HepG2 (cell line): ENCODE measurements at regions not wholly inside any gene's neighbourhood (a gene's known extent, or its start where the extent isn't known, plus 50 kb on each side); places are given as distances from the start of the nearest gene placed in this dataset.

Source experiments
- ATAC-seq: fragments of 200-7000 bp; cut with Tn5 transposase; 3 replicates; pipeline ENCODE4 v1.9.1; 2020; ENCODE audit warnings: mild to moderate bottlenecking, moderate library complexity
- BruUV-seq: library from RNA; stranded (reverse); fragments of 400-500 nt; replicated peaks from 2 replicates; lab custom pipeline; 2021; lab: Mats Ljungman, UMichigan
- CTCF ChIA-PET: fragments of 300-600 bp; formaldehyde crosslinking; extraction: SDS; loops from one replicate; lab custom pipeline; 2021; ENCODE audit warnings: low total read pairs, inconsistent platforms, low intra/inter-chr PET ratio; lab: Yijun Ruan, JAX
- POLR2A ChIA-PET: fragments of 350-600 bp; sonication (Branson Sonifier 250); formaldehyde crosslinking; loops from one replicate; lab custom pipeline; 2020; ENCODE audit warnings: antibody characterized with exemption, inconsistent platforms; lab: Yijun Ruan, JAX
- DNase-seq: peaks from one replicate; pipeline ENCODE4 v3.0.0-alpha.2; 2015; ENCODE audit warnings: low spot score
- FAIRE-seq: peaks from 3 replicates; lab custom pipeline; 2011; peaks lifted over from hg19 to GRCh38; lab: Jason Lieb, UNC
- H2AFZ ChIP-seq: one replicate; pipeline ENCODE4 v1.6.1; 2011; ENCODE audit warnings: low read length, inconsistent platforms
- H3K27ac ChIP-seq: fragments of 300-600 bp; 3 replicates; pipeline ENCODE4 v1.8.0; 2011; ENCODE audit warnings: mixed run types, mild to moderate bottlenecking, mixed read lengths, low read length, inconsistent platforms; ENCODE audit not compliant: insufficient read depth; ENCODE audit errors: extremely low read length
- H3K27me3 ChIP-seq, 2 experiments: fragments of 200-600 bp in 1 of 2; 2 replicates in 1 of 2; 3 replicates in 1 of 2; pipeline versions ENCODE4 v1.6.0 to v1.8.0; 2011; ENCODE audit warnings: low read length in 2 of 2, mild to moderate bottlenecking in 2 of 2, moderate library complexity in 2 of 2, inconsistent platforms in 1 of 2; ENCODE audit not compliant: insufficient read depth in 2 of 2, control insufficient read depth in 1 of 2
- H3K36me3 ChIP-seq, 2 experiments: fragments of 200-600 bp in 1 of 2; replicated peaks in 1 of 2; 2 replicates in 1 of 2; 3 replicates in 1 of 2; pipeline versions ENCODE4 v1.5.1 to v1.8.0; 2011; ENCODE audit warnings: low read length in 2 of 2, inconsistent platforms in 1 of 2; ENCODE audit not compliant: insufficient read depth in 2 of 2, control insufficient read depth in 1 of 2
- H3K4me1 ChIP-seq: 2 replicates; pipeline ENCODE4 v1.5.1; 2012; ENCODE audit warnings: low read length, inconsistent platforms; ENCODE audit not compliant: insufficient read depth
- H3K4me2 ChIP-seq: 2 replicates; pipeline ENCODE4 v1.6.0; 2011; ENCODE audit warnings: low read depth, low read length, inconsistent platforms
- H3K4me3 ChIP-seq, 3 experiments: fragments of 200-600 bp in 1 of 3; sonication (generic), shearing (Covaris generic) in 1 of 3; replicated peaks in 1 of 3; 2 replicates each; pipeline ENCODE4 v1.5.1; 2011 to 2016; ENCODE audit warnings: low read length in 3 of 3, inconsistent platforms in 2 of 3, low read depth in 2 of 3, mild to moderate bottlenecking in 2 of 3, control low read depth in 1 of 3, mixed read lengths in 1 of 3; ENCODE audit not compliant: insufficient read depth in 1 of 3
- H3K79me2 ChIP-seq: one replicate; pipeline ENCODE4 v1.6.1; 2011; ENCODE audit warnings: low read length, inconsistent platforms; ENCODE audit not compliant: insufficient read depth
- H3K9ac ChIP-seq: 2 replicates; pipeline ENCODE4 v1.6.0; 2011; ENCODE audit warnings: mild to moderate bottlenecking, low read depth, low read length, inconsistent platforms; ENCODE audit not compliant: insufficient read depth
- H3K9me3 ChIP-seq: 2 replicates; pipeline ENCODE4 v1.5.1; 2012; ENCODE audit warnings: mild to moderate bottlenecking, low read length
- H4K20me1 ChIP-seq: 2 replicates; pipeline ENCODE4 v1.6.0; 2011; ENCODE audit warnings: inconsistent platforms, mild to moderate bottlenecking, low read length, moderate library complexity; ENCODE audit not compliant: insufficient read depth
- CC2D1A ChIP-seq: sonication (generic); formaldehyde crosslinking; IDR thresholded peaks from 2 replicates; pipeline ENCODE4 v1.8.1; 2023; ENCODE audit warnings: mild to moderate bottlenecking, missing genetic modification reagents
- POGZ ChIP-seq: sonication (generic); formaldehyde crosslinking; IDR thresholded peaks from 2 replicates; pipeline ENCODE4 v1.4.0; 2020; ENCODE audit warnings: mild to moderate bottlenecking, missing genetic modification reagents
- PPARG ChIP-seq: conservative IDR thresholded peaks from 2 replicates; pipeline ENCODE4 v1.6.1; 2016; ENCODE audit warnings: missing biosample characterization, missing genetic modification reagents
- SALL2 ChIP-seq: sonication (generic); formaldehyde crosslinking; IDR thresholded peaks from 2 replicates; pipeline ENCODE4 v1.8.1; 2023; ENCODE audit warnings: mild to moderate bottlenecking, missing genetic modification reagents, inconsistent platforms
- SP5 ChIP-seq: IDR thresholded peaks from 2 replicates; pipeline ENCODE4 v1.6.1; 2016; ENCODE audit warnings: low read depth, borderline replicate concordance
- SRSF1 ChIP-seq: fragments of 200-400 bp; formaldehyde crosslinking; optimal IDR thresholded peaks from 2 replicates; pipeline ENCODE3; 2017; ENCODE audit warnings: mild to moderate bottlenecking, low read depth, low read length, moderate library complexity
- ZNF589 ChIP-seq: sonication (generic); formaldehyde crosslinking; conservative IDR thresholded peaks from 2 replicates; pipeline ENCODE4 v1.8.0; 2022; ENCODE audit warnings: mild to moderate bottlenecking, moderate library complexity, missing genetic modification reagents
- WGBS: methylation state at CpG from one replicate; pipeline ENCODE4 v1.1.6; 2017; ENCODE audit warnings: low lambda C conversion rate; 5-methylcytosine and 5-hydroxymethylcytosine counted together
- in situ Hi-C: cut with HindIII; loops from 2 replicates; pipeline ENCODE4 v1.10.0; 2017; ENCODE audit warnings: low pct_unique_long_range_greater_than_20kb; ENCODE audit not compliant: extremely low pct_ligation_motif_present
- intact Hi-C: fragments of 100-400 bp; cut with micrococcal nuclease; formaldehyde crosslinking; loops from one replicate; pipeline ENCODE4 v1.10.0; 2022; ENCODE audit not compliant: unreplicated experiment
- TF ChIP-seq, protein P1 (sequence below), 2 experiments: sonication (generic) in 1 of 2; formaldehyde crosslinking in 1 of 2; IDR thresholded peaks; 2 replicates each; pipeline versions ENCODE4 v1.5.1 to v1.6.1; 2011 to 2020; ENCODE audit warnings: borderline replicate concordance in 1 of 2, low read depth in 1 of 2, low read length in 1 of 2, mild to moderate bottlenecking in 1 of 2, missing genetic modification reagents in 1 of 2, moderate library complexity in 1 of 2
- TF ChIP-seq, protein P2 (sequence below), 2 experiments: sonication (generic) in 1 of 2; formaldehyde crosslinking in 1 of 2; IDR thresholded peaks; 2 replicates each; pipeline versions ENCODE4 v1.6.1 to v1.9.0; 2014 to 2022; ENCODE audit warnings: antibody characterized with exemption in 1 of 2, borderline replicate concordance in 1 of 2, inconsistent platforms in 1 of 2, low read depth in 1 of 2, missing genetic modification reagents in 1 of 2
- TF ChIP-seq, protein P3 (sequence below): sonication (generic); formaldehyde crosslinking; IDR thresholded peaks from 2 replicates; pipeline ENCODE4 v1.5.0; 2020; ENCODE audit warnings: missing genetic modification reagents, mild to moderate bottlenecking, borderline replicate concordance
- TF ChIP-seq, protein P4 (sequence below): sonication (generic); formaldehyde crosslinking; IDR thresholded peaks from 2 replicates; pipeline ENCODE4 v1.4.0; 2020; ENCODE audit warnings: mild to moderate bottlenecking, missing genetic modification reagents

DNA sequence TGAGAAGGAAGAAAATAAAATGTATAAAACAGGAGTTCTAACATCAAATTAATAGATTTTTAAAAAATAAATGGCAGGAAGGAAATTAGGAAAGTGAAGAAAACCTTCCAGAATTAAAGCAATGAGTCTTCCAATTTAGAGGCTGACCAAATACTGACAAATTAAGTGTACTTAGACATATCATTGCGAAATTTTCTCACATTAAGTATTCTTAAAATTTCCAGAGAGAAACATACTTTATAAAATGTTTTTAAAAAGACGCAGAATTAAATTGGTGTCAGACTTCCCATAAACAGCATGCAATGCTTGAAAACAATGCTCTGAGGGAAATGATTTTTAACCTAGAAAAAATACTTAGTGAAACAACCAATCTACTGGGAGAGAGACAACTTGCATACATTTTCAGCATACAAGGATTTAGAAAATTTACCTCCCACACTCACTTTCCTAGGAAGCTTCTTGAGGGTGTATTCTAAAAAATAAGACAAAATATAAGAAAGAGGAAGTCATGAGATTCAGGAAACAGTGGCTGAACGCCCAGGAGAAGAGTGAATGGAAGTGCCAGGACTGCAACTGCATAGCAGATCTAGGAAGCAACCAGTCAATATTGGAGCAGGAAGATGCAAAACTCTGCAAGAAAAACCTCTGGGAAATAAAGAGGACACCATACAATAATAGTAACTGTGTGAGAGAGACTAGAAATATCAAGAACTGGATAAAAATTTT, 339.9 kb downstream of the ADCYAP1 start:
- FAIRE-seq (no peak), ATAC-seq (no peak), DNase-seq (no peak)
- POLR2A ChIA-PET, result no interaction called here
- H3K9me3 ChIP-seq, result no peaks in the 10 kb centered on the region
- CTCF ChIA-PET, result no interaction called here
- no peaks in the 10 kb centered on the region for H3K79me2 ChIP-seq
- no peak overlapping the region for H3K4me2 ChIP-seq
- TF ChIP-seq SRSF1 (no peak), CC2D1A (CRISPR knock-in tag) (no peak), POGZ (CRISPR knock-in tag) (no peak), SP5 (CRISPR knock-in tag) (no peak), ZNF589 (CRISPR knock-in tag) (no peak), SALL2 (CRISPR knock-in tag) (no peak), PPARG (no peak)
- TF ChIP-seq, protein P1, sequence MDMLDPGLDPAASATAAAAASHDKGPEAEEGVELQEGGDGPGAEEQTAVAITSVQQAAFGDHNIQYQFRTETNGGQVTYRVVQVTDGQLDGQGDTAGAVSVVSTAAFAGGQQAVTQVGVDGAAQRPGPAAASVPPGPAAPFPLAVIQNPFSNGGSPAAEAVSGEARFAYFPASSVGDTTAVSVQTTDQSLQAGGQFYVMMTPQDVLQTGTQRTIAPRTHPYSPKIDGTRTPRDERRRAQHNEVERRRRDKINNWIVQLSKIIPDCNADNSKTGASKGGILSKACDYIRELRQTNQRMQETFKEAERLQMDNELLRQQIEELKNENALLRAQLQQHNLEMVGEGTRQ (IDR thresholded peaks at IDR 0.05; ENCODE audit: low read depth, low read length), result no peak
- TF ChIP-seq, protein P1 (CRISPR knock-in tag; IDR thresholded peaks at IDR 0.05; ENCODE audit: borderline replicate concordance), result no peak
- TF ChIP-seq, protein P2, sequence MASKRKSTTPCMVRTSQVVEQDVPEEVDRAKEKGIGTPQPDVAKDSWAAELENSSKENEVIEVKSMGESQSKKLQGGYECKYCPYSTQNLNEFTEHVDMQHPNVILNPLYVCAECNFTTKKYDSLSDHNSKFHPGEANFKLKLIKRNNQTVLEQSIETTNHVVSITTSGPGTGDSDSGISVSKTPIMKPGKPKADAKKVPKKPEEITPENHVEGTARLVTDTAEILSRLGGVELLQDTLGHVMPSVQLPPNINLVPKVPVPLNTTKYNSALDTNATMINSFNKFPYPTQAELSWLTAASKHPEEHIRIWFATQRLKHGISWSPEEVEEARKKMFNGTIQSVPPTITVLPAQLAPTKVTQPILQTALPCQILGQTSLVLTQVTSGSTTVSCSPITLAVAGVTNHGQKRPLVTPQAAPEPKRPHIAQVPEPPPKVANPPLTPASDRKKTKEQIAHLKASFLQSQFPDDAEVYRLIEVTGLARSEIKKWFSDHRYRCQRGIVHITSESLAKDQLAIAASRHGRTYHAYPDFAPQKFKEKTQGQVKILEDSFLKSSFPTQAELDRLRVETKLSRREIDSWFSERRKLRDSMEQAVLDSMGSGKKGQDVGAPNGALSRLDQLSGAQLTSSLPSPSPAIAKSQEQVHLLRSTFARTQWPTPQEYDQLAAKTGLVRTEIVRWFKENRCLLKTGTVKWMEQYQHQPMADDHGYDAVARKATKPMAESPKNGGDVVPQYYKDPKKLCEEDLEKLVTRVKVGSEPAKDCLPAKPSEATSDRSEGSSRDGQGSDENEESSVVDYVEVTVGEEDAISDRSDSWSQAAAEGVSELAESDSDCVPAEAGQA (IDR thresholded peaks at IDR 0.05; ENCODE audit: low read depth), result no peak
- TF ChIP-seq, protein P2 (CRISPR knock-in tag; IDR thresholded peaks at IDR 0.05; ENCODE audit: borderline replicate concordance), result no peak
- TF ChIP-seq, protein P3, sequence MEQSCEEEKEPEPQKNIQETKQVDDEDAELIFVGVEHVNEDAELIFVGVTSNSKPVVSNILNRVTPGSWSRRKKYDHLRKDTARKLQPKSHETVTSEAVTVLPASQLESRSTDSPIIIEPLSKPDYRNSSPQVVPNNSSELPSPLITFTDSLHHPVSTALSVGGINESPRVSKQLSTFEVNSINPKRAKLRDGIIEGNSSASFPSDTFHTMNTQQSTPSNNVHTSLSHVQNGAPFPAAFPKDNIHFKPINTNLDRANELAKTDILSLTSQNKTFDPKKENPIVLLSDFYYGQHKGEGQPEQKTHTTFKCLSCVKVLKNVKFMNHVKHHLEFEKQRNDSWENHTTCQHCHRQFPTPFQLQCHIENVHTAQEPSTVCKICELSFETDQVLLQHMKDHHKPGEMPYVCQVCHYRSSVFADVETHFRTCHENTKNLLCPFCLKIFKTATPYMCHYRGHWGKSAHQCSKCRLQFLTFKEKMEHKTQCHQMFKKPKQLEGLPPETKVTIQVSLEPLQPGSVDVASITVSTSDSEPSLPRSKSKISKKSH, result no peak
- TF ChIP-seq, protein P4, sequence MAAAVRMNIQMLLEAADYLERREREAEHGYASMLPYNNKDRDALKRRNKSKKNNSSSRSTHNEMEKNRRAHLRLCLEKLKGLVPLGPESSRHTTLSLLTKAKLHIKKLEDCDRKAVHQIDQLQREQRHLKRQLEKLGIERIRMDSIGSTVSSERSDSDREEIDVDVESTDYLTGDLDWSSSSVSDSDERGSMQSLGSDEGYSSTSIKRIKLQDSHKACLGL (CRISPR knock-in tag), result no peak
- in situ Hi-C loops, result no loop called here
- H3K4me3 ChIP-seq, result no peak overlapping the region
- no peak overlapping the region for H2AFZ ChIP-seq
- H3K4me1 ChIP-seq, result no peaks in the 10 kb centered on the region
- under 1% methylated on average over 3 of the region's 3 CpGs for WGBS
- H4K20me1 ChIP-seq, result no peaks in the 10 kb centered on the region
- H3K27me3 ChIP-seq, result no peaks in the 10 kb centered on the region
- no peak overlapping the region for H3K27ac ChIP-seq
- no peaks in the 10 kb centered on the region for H3K36me3 ChIP-seq
- no peak overlapping the region for H3K9ac ChIP-seq
- intact Hi-C loops, result loop anchor here (10.0 kb wide), 1 partner anchor 60 kb away; no protein-coding TSS in a partner anchor
- BruUV-seq, result no TSS peak
